NB4 (cell line): ENCODE measurements at regions not wholly inside any gene's neighbourhood (a gene's known extent, or its start where the extent isn't known, plus 50 kb on each side); places are given as distances from the start of the nearest gene placed in this dataset.

ENCODE experiments used
- DNase-seq: peaks from one replicate; pipeline ENCODE4 v3.0.0; 2010; ENCODE audit warnings: low read depth
- H3K4me3 ChIP-seq: one replicate; pipeline ENCODE4 v1.5.1; 2011; ENCODE audit warnings: mild to moderate bottlenecking, low read depth, low read length, moderate library complexity
- CTCF ChIP-seq: IDR thresholded peaks from one replicate; pipeline ENCODE4 v1.5.1; 2012; ENCODE audit warnings: low read depth, low read length
- MAX ChIP-seq: IDR thresholded peaks from 2 replicates; pipeline ENCODE4 v1.6.1; 2011; ENCODE audit warnings: low read depth, low read length
- MYC ChIP-seq: IDR thresholded peaks from 2 replicates; pipeline ENCODE4 v1.6.1; 2011; ENCODE audit warnings: low read depth, low read length
- POLR2A ChIP-seq: IDR thresholded peaks from 2 replicates; pipeline ENCODE4 v1.6.1; 2011; ENCODE audit warnings: mild to moderate bottlenecking; ENCODE audit not compliant: insufficient read length; ENCODE audit errors: extremely low read depth

GRCh38 chr3:102206511-102207031 lies 228.2 kb upstream of the ZPLD1 start:
- H3K4me3 ChIP-seq, result no peak overlapping the region
- TF ChIP-seq MAX, result no peak
- no peak for TF ChIP-seq MYC
- no peak for TF ChIP-seq POLR2A
- TF ChIP-seq CTCF, result no peak
- no peak for DNase-seq

GRCh38 chr3:102207151-102207571 lies 227.7 kb upstream of the ZPLD1 start:
- H3K4me3 ChIP-seq, result no peak overlapping the region

GRCh38 chr3:102215166-102215565 lies 219.6 kb upstream of the ZPLD1 start:
- no peak for TF ChIP-seq POLR2A
- TF ChIP-seq CTCF, result no peak
- TF ChIP-seq MYC, result no peak
- TF ChIP-seq MAX, result no peak
- DNase-seq, result no peak

More at GRCh38 chr3:102207151-102207571, 227.7 kb upstream of the ZPLD1 start:
- DNase-seq, result no peak
- no peak for TF ChIP-seq MAX
- no peak for TF ChIP-seq CTCF
- no peak for TF ChIP-seq MYC
- no peak for TF ChIP-seq POLR2A

GRCh38 chr3:102223132-102223531 lies 211.7 kb upstream of the ZPLD1 start:
- no peak overlapping the region for H3K4me3 ChIP-seq
- DNase-seq, result peak; percentile 31
- TF ChIP-seq MAX (no peak), MYC (no peak), CTCF (no peak), POLR2A (no peak)

More at GRCh38 chr3:102215166-102215565, 219.6 kb upstream of the ZPLD1 start:
- H3K4me3 ChIP-seq, result no peak overlapping the region

GRCh38 chr3:102224171-102224570 lies 210.6 kb upstream of the ZPLD1 start:
- no peak overlapping the region for H3K4me3 ChIP-seq
- DNase-seq, result peak; percentile 19
- TF ChIP-seq CTCF (no peak), MAX (no peak), POLR2A (no peak), MYC (no peak)
